GM12878 (cell line): ENCODE measurements at regions not wholly inside any gene's neighbourhood (a gene's known extent, or its start where the extent isn't known, plus 50 kb on each side); places are given as distances from the start of the nearest gene placed in this dataset.

ENCODE experiments used
- CBX3 ChIP-seq: fragments of 200-600 bp; sonication (generic); IDR thresholded peaks from 2 replicates; pipeline ENCODE4 v1.6.1; 2016; ENCODE audit warnings: low read depth, borderline replicate concordance
- EGR1 ChIP-seq, 2 experiments: IDR thresholded peaks; 1 replicate in 1 of 2; 2 replicates in 1 of 2; pipeline ENCODE4 v1.6.1; 2011 to 2012; ENCODE audit warnings: low read depth in 2 of 2, low read length in 2 of 2, borderline replicate concordance in 1 of 2, mild to moderate bottlenecking in 1 of 2, moderate library complexity in 1 of 2
- ESRRA ChIP-seq: IDR thresholded peaks from 2 replicates; pipeline ENCODE4 v1.6.1; 2012; ENCODE audit warnings: mild to moderate bottlenecking, low read length, improper control_type of control experiment
- EZH2 ChIP-seq: IDR thresholded peaks from 2 replicates; pipeline ENCODE4 v1.6.1; 2012; ENCODE audit warnings: low read depth, mild to moderate bottlenecking, control low read depth, inconsistent platforms, low read length, borderline replicate concordance; ENCODE audit not compliant: control insufficient read depth
- POLR2A ChIP-seq: IDR thresholded peaks from 2 replicates; pipeline ENCODE4 v1.6.1; 2011; ENCODE audit warnings: low read depth, mild to moderate bottlenecking, low read length
- POLR2AphosphoS5 ChIP-seq: IDR thresholded peaks from 2 replicates; pipeline ENCODE4 v1.6.1; 2011; ENCODE audit warnings: mild to moderate bottlenecking, low read length, inconsistent platforms
- TCF12 ChIP-seq: IDR thresholded peaks from 2 replicates; pipeline ENCODE4 v1.6.1; 2011; ENCODE audit warnings: low read depth, mild to moderate bottlenecking, low read length
- YY1 ChIP-seq: IDR thresholded peaks from 2 replicates; pipeline ENCODE4 v1.6.1; 2011; ENCODE audit warnings: low read depth, mild to moderate bottlenecking, low read length
- ZNF274 ChIP-seq: IDR thresholded peaks from one replicate; pipeline ENCODE4 v1.8.0; 2011; ENCODE audit not compliant: insufficient read length, insufficient read depth
- TF ChIP-seq, protein P1 (sequence below): IDR thresholded peaks from 2 replicates; pipeline ENCODE4 v1.6.1; 2011; ENCODE audit warnings: low read depth, low read length, improper control_type of control experiment, borderline replicate concordance

DNA sequence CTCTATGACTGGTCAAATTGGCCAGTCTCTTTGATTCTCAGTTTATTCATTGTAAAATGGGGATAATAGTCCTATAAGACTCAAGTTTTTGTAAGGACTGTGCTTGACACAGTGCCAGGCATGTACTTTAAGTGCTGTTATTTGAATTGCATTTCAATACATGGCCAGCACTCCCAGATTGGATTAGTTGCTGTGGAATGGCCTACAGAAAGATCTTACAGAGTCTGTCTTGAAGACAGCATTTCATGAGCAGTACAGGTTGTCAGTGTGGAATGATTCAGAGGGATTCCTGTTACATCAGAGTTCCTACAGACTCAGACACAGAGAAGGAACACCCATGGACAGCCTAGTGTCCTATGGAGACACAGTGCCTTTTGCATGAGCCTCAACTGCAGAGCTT is 238.1 kb upstream of the BMPER start:
- TF ChIP-seq EGR1 (IDR thresholded peaks at IDR 0.05; ENCODE audit: borderline replicate concordance in 1 of 2, low read depth in 2 of 2, low read length in 2 of 2) (no peak), ZNF274 (no peak), EZH2 (no peak), POLR2AphosphoS5 (no peak), POLR2A (no peak), YY1 (no peak), TCF12 (no peak), CBX3 (no peak), ESRRA (no peak)
- TF ChIP-seq, protein P1, sequence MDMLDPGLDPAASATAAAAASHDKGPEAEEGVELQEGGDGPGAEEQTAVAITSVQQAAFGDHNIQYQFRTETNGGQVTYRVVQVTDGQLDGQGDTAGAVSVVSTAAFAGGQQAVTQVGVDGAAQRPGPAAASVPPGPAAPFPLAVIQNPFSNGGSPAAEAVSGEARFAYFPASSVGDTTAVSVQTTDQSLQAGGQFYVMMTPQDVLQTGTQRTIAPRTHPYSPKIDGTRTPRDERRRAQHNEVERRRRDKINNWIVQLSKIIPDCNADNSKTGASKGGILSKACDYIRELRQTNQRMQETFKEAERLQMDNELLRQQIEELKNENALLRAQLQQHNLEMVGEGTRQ, result no peak
